KBM-7 (cell line): ENCODE measurements at regions not wholly inside any gene's neighbourhood (a gene's known extent, or its start where the extent isn't known, plus 50 kb on each side); places are given as distances from the start of the nearest gene placed in this dataset.

Experiments
- DNase-seq: peaks from one replicate; pipeline ENCODE4 v3.0.0-alpha.2; 2015
- in situ Hi-C: fragments of 300-500 bp; cut with MboI; formaldehyde crosslinking; loops from 2 replicates; pipeline ENCODE4 v1.14.3; 2020; ENCODE audit warnings: low sequenced_read_pairs, low pct_unique_long_range_greater_than_20kb, mixed read lengths

DNA sequence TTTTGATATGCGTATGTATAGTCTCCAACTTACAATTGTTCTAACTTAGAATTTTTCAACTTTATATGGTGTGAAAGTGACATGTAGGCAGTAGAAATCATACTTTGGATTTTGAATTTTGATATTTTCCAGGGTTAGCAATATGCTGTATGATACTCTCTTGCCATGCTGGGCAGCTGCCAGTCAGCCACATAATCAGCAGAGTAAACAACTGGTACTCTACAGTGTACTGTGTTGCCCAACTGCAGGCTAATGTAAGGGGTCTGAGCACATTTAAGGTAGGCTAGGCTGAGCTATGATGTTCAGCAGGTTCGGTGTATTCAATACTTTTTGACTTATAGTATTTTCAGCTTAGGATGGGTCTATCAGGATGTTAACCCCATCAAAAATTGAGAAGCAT is 52.0 kb upstream of the RYK start:
- no peak for DNase-seq
- in situ Hi-C loops: loop anchor here (10.0 kb wide), 1 partner anchor 88 kb away; no protein-coding TSS in a partner anchor

GRCh38 chr3:134300520-134300919 is 49.9 kb upstream of the RYK start:
- in situ Hi-C loops: loop anchor here (10.0 kb wide), 1 partner anchor 86 kb away; no protein-coding TSS in a partner anchor
- DNase-seq: no peak
